Uterus (tissue), 2 donors: ENCODE measurements at regions not wholly inside any gene's neighbourhood (a gene's known extent, or its start where the extent isn't known, plus 50 kb on each side); places are given as distances from the start of the nearest gene placed in this dataset.

Source experiments
- POLR2A ChIP-seq, 2 donors: fragments of 450-650 bp; IDR thresholded peaks; one replicate each; pipeline ENCODE4 v1.6.1; 2016; ENCODE audit warnings: antibody characterized with exemption in 2 of 2, mild to moderate bottlenecking in 1 of 2, moderate library complexity in 1 of 2
- TF ChIP-seq, protein P1 (sequence below), 4 experiments: fragments of 200-600 bp in 2 of 4; fragments of 450-650 bp in 2 of 4; sonication (generic) in 2 of 4; IDR thresholded peaks; one replicate each; pipeline ENCODE4 v1.5.1; 2016 to 2019; ENCODE audit warnings: antibody characterized with exemption in 4 of 4, mild to moderate bottlenecking in 2 of 4, moderate library complexity in 1 of 4

DNA sequence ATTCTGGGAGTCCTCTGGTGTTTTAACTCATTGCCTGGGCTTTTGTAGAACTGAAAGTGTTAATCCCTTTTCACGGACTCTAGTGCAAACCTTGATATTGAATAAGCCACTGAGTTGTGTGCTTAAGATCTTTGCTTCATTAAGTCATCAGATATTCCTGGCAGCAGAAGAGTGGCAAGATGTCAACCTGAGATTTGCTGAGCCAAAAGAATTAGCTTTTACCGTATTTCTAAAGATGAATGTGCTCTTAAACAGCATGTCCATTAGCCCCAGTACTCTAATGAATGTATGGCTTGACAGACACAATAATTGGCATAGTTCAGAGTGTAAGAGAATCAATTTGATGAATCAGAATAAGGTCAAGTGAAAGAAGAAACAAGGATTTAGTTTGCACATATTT, 87.2 kb upstream of the CDH6 start:
- TF ChIP-seq, protein P1, sequence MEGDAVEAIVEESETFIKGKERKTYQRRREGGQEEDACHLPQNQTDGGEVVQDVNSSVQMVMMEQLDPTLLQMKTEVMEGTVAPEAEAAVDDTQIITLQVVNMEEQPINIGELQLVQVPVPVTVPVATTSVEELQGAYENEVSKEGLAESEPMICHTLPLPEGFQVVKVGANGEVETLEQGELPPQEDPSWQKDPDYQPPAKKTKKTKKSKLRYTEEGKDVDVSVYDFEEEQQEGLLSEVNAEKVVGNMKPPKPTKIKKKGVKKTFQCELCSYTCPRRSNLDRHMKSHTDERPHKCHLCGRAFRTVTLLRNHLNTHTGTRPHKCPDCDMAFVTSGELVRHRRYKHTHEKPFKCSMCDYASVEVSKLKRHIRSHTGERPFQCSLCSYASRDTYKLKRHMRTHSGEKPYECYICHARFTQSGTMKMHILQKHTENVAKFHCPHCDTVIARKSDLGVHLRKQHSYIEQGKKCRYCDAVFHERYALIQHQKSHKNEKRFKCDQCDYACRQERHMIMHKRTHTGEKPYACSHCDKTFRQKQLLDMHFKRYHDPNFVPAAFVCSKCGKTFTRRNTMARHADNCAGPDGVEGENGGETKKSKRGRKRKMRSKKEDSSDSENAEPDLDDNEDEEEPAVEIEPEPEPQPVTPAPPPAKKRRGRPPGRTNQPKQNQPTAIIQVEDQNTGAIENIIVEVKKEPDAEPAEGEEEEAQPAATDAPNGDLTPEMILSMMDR (IDR thresholded peaks at IDR 0.05): no peak
- no peak for TF ChIP-seq POLR2A (IDR thresholded peaks at IDR 0.05)
